BE2C (cell line): ENCODE measurements at regions not wholly inside any gene's neighbourhood (a gene's known extent, or its start where the extent isn't known, plus 50 kb on each side); places are given as distances from the start of the nearest gene placed in this dataset.

Source experiments
- DNase-seq: peaks from one replicate; pipeline ENCODE4 v3.0.0-alpha.2; 2020
- H3K27me3 ChIP-seq: fragments of 250-450 bp; sonication (Bioruptor Pico); 2 replicates; pipeline ENCODE4 v1.5.1; 2020; ENCODE audit warnings: mild to moderate bottlenecking
- H3K36me3 ChIP-seq: fragments of 250-450 bp; sonication (Bioruptor Pico); 2 replicates; pipeline ENCODE4 v1.5.1; 2020; ENCODE audit warnings: mild to moderate bottlenecking
- H3K4me1 ChIP-seq: fragments of 250-450 bp; sonication (Bioruptor Pico); 2 replicates; pipeline ENCODE4 v1.5.1; 2020
- H3K4me3 ChIP-seq: 2 replicates; pipeline ENCODE4 v1.5.1; 2011; ENCODE audit warnings: low read depth, low read length
- H3K9me3 ChIP-seq: fragments of 250-450 bp; sonication (Bioruptor Pico); 2 replicates; pipeline ENCODE4 v1.5.1; 2020
- TF ChIP-seq, protein P1 (sequence below): IDR thresholded peaks from 2 replicates; pipeline ENCODE4 v1.5.1; 2012; ENCODE audit warnings: mild to moderate bottlenecking, low read depth, low read length

DNA sequence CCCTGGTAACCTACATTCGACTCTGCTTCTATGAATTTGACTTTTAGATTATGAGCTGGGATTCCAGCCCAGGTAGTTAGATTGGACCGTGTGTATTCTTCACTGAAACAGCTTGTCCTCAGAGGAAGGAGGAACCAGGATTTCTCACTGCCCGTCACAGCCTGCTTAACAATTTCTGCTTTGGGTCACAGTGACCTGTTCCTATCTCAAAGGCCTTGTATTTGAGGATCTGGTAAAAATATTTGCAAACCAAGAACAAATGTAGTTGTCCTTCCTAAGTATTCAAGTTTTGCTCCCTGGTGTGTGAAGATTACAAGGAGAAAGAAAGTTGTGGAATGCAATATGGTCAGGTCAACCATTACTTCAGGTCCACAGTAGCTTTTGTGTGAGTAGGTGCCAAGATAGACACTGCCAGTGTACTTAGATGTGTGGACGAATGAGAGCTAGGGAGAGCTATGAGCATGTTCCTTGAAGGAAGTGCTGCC, 55.1 kb downstream of the KIF4B start:
- DNase-seq = no peak
- TF ChIP-seq, protein P1, sequence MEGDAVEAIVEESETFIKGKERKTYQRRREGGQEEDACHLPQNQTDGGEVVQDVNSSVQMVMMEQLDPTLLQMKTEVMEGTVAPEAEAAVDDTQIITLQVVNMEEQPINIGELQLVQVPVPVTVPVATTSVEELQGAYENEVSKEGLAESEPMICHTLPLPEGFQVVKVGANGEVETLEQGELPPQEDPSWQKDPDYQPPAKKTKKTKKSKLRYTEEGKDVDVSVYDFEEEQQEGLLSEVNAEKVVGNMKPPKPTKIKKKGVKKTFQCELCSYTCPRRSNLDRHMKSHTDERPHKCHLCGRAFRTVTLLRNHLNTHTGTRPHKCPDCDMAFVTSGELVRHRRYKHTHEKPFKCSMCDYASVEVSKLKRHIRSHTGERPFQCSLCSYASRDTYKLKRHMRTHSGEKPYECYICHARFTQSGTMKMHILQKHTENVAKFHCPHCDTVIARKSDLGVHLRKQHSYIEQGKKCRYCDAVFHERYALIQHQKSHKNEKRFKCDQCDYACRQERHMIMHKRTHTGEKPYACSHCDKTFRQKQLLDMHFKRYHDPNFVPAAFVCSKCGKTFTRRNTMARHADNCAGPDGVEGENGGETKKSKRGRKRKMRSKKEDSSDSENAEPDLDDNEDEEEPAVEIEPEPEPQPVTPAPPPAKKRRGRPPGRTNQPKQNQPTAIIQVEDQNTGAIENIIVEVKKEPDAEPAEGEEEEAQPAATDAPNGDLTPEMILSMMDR = no peak
- Histone ChIP-seq H3K36me3 (no peaks in the 10 kb centered on the region), H3K27me3 (no peaks in the 10 kb centered on the region), H3K4me3 (no peak overlapping the region), H3K4me1 (no peaks in the 10 kb centered on the region), H3K9me3 (no peaks in the 10 kb centered on the region)

DNA sequence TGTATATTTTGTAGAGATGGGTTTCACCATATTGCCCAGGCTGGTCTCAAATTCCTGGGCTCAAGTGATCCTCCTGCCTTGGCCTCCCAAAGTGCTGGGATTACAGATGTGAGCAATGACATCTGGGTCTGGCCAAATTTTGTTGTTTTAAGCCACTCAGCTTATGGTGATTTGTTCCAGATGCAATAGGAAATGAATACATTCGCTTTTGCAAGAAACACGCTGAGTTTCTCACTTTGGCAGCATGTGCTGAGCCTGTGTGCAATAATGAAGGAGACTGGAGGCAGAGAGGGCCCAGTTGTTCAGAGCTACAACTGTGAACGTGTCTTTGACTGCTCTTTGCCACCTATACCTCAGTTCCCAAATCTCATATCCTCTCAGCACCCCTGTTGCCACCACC, 56.4 kb downstream of the KIF4B start:
- Histone ChIP-seq H3K4me1 (no peaks in the 10 kb centered on the region), H3K27me3 (no peaks in the 10 kb centered on the region), H3K4me3 (no peak overlapping the region), H3K9me3 (no peaks in the 10 kb centered on the region), H3K36me3 (no peaks in the 10 kb centered on the region)
- DNase-seq = no peak
- TF ChIP-seq, protein P1 = no peak

DNA sequence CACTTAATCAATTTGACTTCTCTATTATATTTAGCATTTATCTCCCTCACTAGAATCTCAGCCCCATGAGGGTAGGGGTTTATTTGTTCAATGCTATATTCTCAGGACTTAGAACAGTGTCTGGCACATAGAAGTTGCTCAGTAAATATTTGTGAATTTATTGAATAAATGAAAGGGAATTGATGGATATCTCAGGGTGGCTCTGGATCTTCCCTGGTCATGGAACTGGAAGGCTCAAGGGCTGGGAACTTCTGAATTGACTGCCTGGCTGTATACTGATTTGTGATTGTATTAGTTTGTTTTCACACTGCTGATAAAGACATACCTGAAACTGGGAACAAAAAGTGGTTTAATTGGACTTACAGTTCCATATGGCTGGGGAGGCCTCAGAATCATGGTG, 57.2 kb downstream of the KIF4B start:
- Histone ChIP-seq H3K36me3 (no peaks in the 10 kb centered on the region), H3K4me1 (no peaks in the 10 kb centered on the region), H3K4me3 (no peak overlapping the region), H3K27me3 (no peaks in the 10 kb centered on the region), H3K9me3 (no peaks in the 10 kb centered on the region)
- TF ChIP-seq, protein P1 = no peak
- DNase-seq = no peak

DNA sequence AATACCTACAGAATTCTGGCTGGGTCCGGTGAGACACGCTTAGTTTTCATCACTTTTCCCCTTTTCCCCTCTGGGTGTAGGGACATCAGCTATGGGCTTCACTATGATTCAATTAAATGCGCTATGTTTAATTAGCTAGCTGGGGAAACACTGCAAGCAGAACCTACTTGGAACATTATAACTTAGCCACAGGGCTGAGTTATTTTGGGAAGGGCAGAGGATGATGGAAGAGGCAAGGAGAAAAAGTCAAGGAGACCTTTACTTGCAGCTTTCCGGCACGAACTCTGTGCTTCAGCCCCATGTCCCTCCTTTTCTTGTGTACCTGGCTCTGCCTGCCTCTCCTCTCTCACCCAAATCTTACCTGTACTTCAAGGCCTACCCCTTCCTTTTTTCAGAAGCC, 62.8 kb downstream of the KIF4B start:
- Histone ChIP-seq H3K4me3 (no peak overlapping the region), H3K27me3 (no peaks in the 10 kb centered on the region; the same call in 1 of the 2 replicates), H3K9me3 (no peaks in the 10 kb centered on the region), H3K36me3 (no peaks in the 10 kb centered on the region), H3K4me1 (no peaks in the 10 kb centered on the region)
- DNase-seq = no peak
- TF ChIP-seq, protein P1 = no peak

DNA sequence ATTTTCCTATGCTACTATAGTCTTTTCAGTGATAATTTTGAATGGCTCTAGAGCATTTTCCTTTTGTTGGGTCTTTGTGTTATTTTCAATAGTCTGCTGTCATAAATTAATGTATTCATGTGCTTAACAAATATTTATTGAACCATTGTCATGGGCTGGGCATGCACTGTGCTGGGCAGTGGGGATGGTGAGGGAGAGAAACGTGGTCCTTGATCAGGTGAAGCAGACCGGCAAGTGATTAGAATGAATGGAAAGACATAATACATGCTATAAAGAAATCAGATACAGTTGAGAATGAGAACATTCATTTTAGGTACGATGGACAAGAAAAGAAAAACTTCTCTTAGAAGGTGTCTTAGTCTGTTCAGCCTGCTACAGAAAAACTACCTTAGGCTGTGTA, 66.1 kb downstream of the KIF4B start:
- no peak for DNase-seq
- Histone ChIP-seq H3K36me3 (no peaks in the 10 kb centered on the region), H3K27me3 (peaks cover 5% of the 10 kb centered on the region), H3K9me3 (no peaks in the 10 kb centered on the region), H3K4me1 (no peaks in the 10 kb centered on the region), H3K4me3 (no peak overlapping the region)
- TF ChIP-seq, protein P1 = no peak

DNA sequence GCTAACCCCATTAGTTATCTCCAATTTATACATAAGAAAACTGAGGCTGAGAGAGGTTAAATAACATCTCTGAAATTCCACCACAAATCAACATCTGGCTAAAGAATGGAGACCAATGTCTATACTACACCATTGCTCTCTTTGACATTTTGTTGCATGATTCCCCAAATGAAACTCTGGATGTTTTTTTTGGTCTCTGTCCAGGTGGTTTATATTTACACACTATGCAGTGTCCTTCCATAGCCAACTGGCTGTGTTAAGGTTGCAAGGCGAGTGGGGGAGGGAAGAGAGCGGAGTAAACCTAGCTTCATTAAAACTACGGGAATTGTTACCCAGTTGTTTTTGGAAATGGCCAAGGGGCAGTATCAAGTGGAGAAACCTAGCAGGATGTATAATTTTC, 67.2 kb downstream of the KIF4B start:
- H3K9me3 ChIP-seq = no peaks in the 10 kb centered on the region
- no peak overlapping the region for H3K4me3 ChIP-seq
- H3K36me3 ChIP-seq = no peaks in the 10 kb centered on the region
- no peak for DNase-seq
- TF ChIP-seq, protein P1 = no peak
- peaks cover 5% of the 10 kb centered on the region for H3K27me3 ChIP-seq
- no peaks in the 10 kb centered on the region for H3K4me1 ChIP-seq
